SK-MEL-5 (cell line): ENCODE measurements at regions not wholly inside any gene's neighbourhood (a gene's known extent, or its start where the extent isn't known, plus 50 kb on each side); places are given as distances from the start of the nearest gene placed in this dataset.

ENCODE experiments used
- DNase-seq: peaks from one replicate; pipeline ENCODE4 v3.0.0-alpha.2; 2016; ENCODE audit warnings: low read depth, low spot score
- in situ Hi-C: cut with HindIII; loops from 2 replicates; pipeline ENCODE4 v1.10.0; 2016; ENCODE audit warnings: low sequenced_read_pairs, high pct_unique_total_duplicates, low pct_unique_long_range_greater_than_20kb

- in situ Hi-C loops = no loop called here
- DNase-seq = no peak
Observed at GRCh38 chr6:14422917-14423316, 305.3 kb downstream of the CD83 start.

- in situ Hi-C loops = no loop called here
Observed at GRCh38 chr6:14423330-14423729, 305.8 kb downstream of the CD83 start.

GRCh38 chr6:14423955-14424354 is 306.4 kb downstream of the CD83 start:
- in situ Hi-C loops = no loop called here
- no peak for DNase-seq

More at GRCh38 chr6:14423330-14423729, 305.8 kb downstream of the CD83 start:
- peak; percentile 33 for DNase-seq

- DNase-seq = no peak
- in situ Hi-C loops = no loop called here
Observed at GRCh38 chr6:14425805-14426204, 308.2 kb downstream of the CD83 start.

GRCh38 chr6:14426281-14426680 is 308.7 kb downstream of the CD83 start:
- no peak for DNase-seq
- in situ Hi-C loops = no loop called here

- in situ Hi-C loops = no loop called here
Observed at GRCh38 chr6:14428269-14428668, 310.7 kb downstream of the CD83 start.

GRCh38 chr6:14429396-14429795 is 311.8 kb downstream of the CD83 start:
- in situ Hi-C loops = no loop called here
- no peak for DNase-seq

More at GRCh38 chr6:14428269-14428668, 310.7 kb downstream of the CD83 start:
- DNase-seq = no peak

GRCh38 chr6:14430218-14430617 is 312.6 kb downstream of the CD83 start:
- no peak for DNase-seq

GRCh38 chr6:14431385-14432330 is 314.1 kb downstream of the CD83 start:
- no peak for DNase-seq
- in situ Hi-C loops = no loop called here

More at GRCh38 chr6:14430218-14430617, 312.6 kb downstream of the CD83 start:
- in situ Hi-C loops = no loop called here

GRCh38 chr6:14434916-14435690 is 317.5 kb downstream of the CD83 start:
- DNase-seq = no peak
- in situ Hi-C loops = no loop called here

- in situ Hi-C loops = no loop called here
- no peak for DNase-seq
Observed at GRCh38 chr6:14436592-14437132, 319.1 kb downstream of the CD83 start.

- no peak for DNase-seq
- in situ Hi-C loops = no loop called here
Observed at GRCh38 chr6:14439419-14439818, 321.8 kb downstream of the CD83 start.

GRCh38 chr6:14440215-14440910 is 322.8 kb downstream of the CD83 start:
- DNase-seq = no peak
- in situ Hi-C loops = no loop called here

GRCh38 chr6:14440940-14441781 is 323.6 kb downstream of the CD83 start:
- in situ Hi-C loops = no loop called here
- DNase-seq = peak; percentile 8

GRCh38 chr6:14442242-14442641 is 324.7 kb downstream of the CD83 start:
- DNase-seq = no peak
- in situ Hi-C loops = no loop called here

GRCh38 chr6:14443629-14444268 is 326.2 kb downstream of the CD83 start:
- in situ Hi-C loops = no loop called here
- DNase-seq = no peak
